Suppressor macrophage (primary cell): ENCODE measurements at regions not wholly inside any gene's neighbourhood (a gene's known extent, or its start where the extent isn't known, plus 50 kb on each side); places are given as distances from the start of the nearest gene placed in this dataset.
A peak's percentile ranks its signal among the peaks of the same experiment; 100 is the strongest.
"Not testable (repeated sequence)": the region's sequence is repeated elsewhere in the genome, so short reads cannot be mapped to it uniquely, and the experiment has no call there.

Source experiments
- DNase-seq, 4 experiments: peaks; one replicate each; pipeline ENCODE4 v3.0.0-alpha.2; 2020 to 2022

DNA sequence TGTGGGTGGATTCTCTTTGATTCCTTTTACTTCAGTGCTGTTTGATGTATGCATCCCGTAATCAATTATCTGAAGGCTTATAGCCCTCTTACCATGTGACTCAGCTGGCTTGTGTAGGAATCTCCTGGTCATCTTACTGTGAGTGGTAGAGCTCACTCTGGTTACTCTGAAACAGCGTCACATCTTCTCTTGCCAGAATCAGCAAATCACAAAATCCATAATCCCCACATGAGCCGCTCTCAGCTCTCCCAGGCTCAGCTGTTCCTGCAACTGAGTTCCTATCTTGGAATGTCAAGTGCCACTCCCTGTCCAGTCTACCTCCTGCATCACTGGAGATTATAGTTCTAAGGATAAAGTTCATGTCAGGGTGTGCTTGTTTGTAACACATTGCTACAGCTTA is 278.0 kb downstream of the FBXO8 start:
- DNase-seq: no peak

GRCh38 chr4:173998471-173999144 is 284.9 kb downstream of the FBXO8 start:
- peak; percentile 23 to 54 (median 38) for DNase-seq

GRCh38 chr4:173995779-173996178 is 287.7 kb downstream of the FBXO8 start:
- DNase-seq: not testable (repeated sequence)

DNA sequence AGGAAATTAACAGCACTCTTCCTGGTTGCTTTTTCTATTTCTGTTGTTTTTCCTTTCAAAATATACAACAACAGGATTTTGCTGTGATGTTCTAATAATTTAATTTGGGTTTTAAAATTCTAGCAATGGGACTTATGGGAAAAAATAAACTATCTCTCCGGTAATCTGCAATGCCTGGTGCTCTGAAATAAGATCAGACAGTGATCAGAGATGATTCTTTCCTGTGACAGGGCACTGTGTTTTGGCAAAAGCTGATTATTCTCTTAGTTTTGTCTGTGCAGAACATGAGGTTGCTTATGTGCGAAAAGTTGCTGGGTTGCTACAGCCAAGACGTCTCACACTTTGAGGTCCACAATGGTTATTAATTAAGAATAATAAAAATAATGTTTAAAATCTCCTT is 291.7 kb downstream of the FBXO8 start:
- no peak for DNase-seq

- DNase-seq: no peak
Observed at GRCh38 chr4:173991316-173991715, 292.2 kb downstream of the FBXO8 start.

- no peak for DNase-seq
Observed at GRCh38 chr4:173990869-173991210, 292.6 kb downstream of the FBXO8 start.

DNA sequence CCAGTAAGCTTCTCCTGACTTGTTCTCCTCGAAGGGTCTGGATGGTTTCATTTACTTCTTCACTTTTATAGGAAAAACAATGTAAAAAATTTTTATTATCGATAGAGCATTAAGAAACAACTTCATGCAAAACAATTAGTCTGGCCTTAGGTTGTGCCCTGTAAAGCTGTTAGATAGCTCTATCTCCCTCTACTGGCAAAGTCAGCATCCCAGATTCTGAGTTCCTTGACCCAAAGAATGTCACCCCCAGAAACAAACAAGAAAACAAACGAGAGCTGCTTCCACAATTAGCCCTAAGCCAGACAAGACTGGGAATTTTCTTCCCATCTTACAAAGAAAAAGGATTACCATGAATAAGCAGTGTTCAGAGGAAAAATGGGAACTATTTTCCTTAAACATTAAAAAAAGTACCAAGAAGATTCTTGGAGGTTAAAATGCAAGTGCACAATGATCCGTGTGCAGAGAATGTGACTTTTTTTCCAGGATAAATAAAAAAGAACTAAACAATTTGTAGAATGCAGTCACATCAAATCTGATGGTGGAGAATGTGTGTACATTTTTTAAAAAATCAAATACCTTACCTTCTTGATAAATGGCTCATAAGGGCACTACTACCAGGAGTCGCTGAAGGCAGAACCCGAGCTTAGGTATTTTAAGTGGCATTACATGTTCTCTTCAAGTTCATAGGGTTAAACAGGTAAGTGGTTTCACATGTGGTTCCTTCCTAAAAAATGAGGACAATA is 293.2 kb downstream of the FBXO8 start:
- peak; percentile 5 to 49 (median 28) for DNase-seq

GRCh38 chr4:173963523-173963922 is 319.9 kb downstream of the FBXO8 start:
- DNase-seq: not testable (repeated sequence)

GRCh38 chr4:173960398-173960797 is 323.1 kb downstream of the FBXO8 start:
- no peak for DNase-seq

- DNase-seq: peak in 2 of 4 experiments; percentile 8 to 10
Observed at GRCh38 chr4:173958445-173958844, 325.0 kb downstream of the FBXO8 start.

DNA sequence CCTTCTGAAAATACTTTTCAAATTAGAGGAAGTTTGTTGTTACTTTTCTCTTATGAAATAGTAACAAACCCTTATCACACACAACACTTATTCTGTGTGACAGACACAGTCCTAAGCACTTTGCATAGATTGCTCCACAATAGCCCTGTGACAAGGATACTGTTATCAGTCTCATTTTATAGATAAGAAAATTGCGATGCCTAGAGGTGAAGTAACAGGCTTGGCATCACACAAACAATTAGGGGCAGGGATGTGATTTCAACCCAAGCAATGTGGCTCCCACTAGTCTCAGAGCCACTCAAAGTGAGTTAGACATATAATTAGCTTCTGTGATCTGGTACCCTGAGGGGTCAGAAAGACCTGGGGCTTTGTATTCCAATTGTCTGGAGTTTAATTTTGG is 339.9 kb downstream of the FBXO8 start:
- DNase-seq: no peak

DNA sequence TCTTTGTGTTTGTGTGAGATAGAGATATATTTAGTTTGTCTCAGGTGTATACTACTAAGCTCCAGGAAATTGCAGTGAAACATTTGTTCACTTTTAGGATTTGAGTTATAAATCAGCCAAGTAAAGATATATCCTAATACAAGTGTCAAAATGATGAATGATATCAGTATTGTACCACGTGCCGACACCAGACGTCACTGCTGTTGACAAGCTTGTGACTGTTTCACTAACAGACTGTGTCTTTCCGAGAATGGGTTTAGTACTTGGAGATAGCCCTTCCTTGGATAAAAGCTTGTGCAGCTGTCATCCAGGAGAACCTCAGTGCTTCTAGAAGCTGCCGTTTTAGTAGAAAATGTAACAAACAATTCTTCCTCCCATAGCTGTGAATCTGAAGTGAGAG is 343.3 kb downstream of the FBXO8 start:
- no peak for DNase-seq

DNA sequence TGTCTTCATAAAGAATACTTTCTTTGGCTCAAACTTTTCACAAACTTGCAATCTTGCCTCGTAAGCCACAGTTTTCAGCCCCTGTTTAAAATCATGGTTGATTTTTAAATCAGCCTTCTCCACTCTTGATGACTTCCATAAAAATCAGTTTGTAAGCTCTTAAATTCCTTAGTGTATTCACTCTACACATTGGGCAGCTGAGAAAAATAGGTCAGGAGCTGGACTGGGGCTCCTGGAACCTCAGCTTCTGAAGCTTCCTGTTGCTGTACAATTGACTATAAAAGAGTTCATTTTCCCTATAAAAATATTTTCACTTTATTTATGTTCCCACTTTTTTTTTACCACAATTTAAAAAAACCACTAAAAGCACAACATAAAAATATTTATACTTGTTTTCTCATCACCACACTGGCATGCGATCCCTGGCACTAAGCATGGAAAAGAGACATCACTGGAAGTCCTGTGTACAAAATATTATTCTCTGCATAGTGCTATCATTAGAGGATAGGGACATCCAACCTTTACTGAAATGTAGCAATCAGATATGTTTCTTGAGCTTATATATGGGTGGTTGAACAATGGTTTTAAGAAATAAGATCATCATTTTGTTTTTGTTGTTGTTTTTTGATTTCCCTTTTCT is 345.7 kb downstream of the FBXO8 start:
- DNase-seq: no peak

DNA sequence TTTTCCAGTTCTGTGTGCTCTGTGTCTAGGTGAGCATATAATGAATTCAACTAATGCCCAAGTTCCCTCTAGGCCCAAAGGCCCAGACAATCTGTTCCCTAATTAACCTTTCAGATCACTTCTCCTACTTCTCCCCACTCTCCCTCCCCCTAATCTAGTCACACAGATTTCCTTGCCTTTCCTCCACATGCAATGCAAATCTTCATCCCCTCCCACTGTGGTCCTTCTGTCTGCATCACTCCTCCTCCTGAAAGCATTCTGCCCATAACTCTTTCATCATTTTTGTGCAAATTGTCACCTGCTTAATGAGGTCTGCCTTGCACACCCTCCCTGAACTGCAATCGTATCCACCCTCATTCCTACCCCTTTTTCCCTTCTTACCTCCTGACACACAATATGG is 346.6 kb downstream of the FBXO8 start:
- no peak for DNase-seq

DNA sequence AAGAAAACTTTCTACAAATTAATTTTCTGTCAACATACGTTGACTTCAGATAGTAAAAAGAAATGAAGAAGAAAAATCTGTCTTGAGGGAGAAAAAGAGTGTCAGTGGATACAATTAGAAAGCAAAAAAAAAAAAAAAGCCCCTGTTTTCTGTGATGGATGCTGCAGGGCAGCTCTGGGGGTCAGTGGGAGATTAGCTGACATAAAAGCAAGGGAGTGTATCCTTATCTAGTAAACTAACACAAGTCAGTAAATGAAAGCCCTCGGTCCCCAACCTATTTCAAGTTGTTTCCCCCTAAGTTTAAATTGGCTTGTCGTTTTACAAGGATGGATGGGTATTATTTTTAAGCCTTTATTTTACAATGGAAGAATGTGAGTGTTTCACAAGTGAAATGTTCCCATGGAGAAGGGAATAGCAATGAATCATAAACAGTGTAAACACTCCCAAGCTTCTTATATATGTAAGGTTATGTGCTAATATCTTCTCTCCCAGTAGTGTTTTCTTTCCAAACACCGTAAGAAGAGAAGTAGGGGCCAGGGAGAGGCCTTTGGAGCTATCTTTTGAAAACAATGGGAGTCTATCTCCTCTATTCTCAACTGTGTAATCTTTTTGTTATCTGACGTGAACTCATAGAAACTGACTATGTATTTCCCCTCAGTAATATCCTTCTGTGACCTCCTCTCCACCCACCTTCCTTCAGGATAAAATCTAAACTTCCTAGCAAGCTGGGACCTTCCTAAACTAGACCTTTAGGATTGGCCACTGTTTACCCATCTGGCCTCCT is 347.7 kb downstream of the FBXO8 start:
- no peak for DNase-seq

DNA sequence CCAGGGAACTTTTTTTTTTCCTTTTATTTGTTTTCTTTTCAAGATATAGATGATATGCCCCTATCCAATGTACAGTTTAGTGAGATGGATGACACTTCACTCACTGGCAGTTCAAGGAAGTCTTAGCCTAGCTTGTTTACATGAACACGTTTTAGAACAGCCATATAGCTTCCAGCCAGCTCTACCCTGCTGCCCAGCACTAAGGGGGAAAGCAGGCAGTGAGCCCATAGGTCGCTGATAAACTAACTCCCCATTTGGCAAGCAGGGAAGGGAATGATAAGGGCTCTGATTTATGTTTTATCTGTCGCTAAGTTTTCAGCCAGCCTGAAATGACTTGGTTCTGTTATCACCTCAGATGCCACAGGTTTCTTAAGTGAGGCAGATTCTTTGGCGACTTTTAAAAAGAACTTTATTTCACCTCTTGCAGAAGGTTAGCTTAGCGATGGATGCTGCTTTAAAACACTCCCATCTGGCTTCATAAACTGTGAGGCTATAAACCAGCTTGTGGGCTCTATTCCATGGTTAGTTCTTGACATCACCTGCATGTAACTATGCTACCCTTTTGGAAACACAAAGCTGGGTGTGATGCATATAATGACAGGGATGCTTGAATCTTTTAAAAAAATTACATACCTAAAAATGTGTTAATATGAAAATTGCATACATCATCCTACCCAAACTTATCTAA is 348.4 kb downstream of the FBXO8 start:
- no peak for DNase-seq

DNA sequence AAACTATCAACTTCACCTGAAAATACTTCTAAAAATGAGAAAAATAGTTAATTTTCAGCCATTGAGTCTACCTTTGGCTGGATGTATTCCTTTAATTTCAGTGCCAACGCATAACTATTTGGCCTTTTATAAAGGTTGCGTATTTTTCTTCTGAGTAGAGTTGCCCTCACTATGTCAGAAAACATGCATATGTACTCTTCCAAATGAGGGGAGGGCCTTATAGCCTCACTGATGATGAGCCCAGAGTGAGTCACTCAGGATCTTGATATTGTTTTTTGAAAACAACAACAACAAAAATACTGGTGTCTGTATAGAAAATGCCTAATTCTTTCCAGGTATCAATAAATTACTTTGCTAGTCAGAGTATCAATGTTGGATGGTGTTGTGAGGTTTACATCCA is 349.3 kb downstream of the FBXO8 start:
- no peak for DNase-seq

GRCh38 chr4:173932701-173933100 is 350.8 kb downstream of the FBXO8 start:
- no peak for DNase-seq

DNA sequence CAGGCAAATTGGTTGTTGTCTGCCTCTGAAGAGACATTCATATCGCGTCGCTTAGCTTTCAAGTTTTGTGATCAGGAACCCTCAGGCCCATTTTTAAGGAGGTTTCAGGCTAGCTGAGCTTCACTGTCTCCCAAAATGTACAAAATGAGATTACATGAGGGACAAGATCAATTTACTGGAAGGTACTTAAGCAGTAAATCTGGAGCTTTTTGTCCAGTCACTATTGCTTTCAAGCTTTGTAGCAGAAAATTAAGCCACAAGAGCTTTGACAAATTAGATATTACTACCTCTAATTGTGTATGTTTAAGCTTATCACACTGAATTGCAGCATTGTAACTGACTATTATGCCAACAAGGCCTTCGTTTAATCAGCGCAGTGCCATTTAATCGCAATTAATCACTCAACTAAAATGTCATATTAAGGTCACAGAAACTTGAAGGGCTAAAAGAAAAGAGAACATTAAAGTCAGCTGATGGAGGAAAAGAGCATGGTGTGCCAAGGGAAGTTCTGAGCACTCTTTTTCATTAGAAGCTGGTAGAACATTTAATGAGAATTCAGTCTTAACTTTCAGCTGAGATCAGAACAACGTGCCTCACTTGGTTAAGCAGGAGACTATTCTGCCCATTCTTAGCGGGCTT is 353.0 kb downstream of the FBXO8 start:
- no peak for DNase-seq

DNA sequence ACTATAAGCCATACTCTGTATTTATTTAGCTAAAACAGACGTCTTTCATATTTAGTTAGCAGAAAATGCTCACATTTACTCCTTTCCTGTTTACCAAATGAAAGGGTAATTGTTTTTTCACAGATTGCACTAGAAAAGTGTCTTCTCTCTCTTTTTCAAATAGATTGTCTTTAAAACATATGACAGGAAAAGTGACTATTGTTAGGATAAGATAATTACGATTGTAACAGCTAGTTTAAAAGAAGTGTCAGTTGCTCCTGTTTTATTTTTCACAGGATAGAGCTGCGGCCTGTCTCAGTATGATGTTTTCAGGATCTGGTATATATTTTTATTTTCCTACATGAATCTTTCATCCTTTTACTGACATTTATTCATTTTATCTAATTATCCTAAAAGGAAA is 353.5 kb downstream of the FBXO8 start:
- DNase-seq: no peak

DNA sequence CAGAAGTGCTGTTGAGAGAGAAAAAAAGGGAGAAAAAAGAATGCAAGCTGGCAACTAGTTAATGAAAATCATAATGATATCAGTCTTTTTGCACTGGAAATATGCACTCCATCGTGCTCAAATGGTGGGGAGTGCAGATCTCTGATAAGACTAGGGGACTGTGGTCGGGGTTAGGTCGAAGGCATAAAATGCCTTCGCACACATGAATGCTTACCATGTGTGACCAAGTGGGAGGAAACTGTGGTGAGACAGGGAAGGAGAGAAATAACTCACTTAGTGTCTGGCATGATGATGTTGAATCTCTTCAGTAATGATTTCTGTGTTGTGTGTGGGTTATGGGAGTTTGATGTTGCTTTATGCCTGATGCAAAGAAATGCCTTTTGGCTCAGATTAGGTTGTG is 358.9 kb downstream of the FBXO8 start:
- DNase-seq: no peak

GRCh38 chr4:173919861-173920260 is 363.6 kb downstream of the FBXO8 start:
- DNase-seq: no peak
